ENCODE measurements at regions not wholly inside any gene's neighbourhood (a gene's known extent, or its start where the extent isn't known, plus 50 kb on each side); places are given as distances from the start of the nearest gene placed in this dataset.

DNA sequence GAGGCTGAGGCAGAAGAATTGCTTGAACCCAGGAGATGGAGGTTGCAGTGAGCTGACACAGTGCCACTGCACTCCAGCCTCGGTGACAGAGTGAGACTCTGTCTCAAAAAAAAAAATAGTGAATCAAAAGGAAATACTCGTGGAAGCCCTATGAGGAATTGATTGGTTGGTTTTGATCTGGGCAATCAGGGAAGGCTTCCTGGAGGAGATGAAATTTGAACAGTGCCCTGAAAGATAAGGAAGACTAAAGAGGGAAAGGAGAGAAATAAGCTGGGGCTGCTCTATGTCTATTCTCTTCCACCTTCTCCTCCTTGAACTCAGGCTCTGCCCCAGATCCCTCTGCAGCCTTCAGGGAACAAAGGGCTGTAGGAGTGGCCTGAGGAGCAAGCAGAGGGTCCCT, 54.1 kb downstream of the IRF2BPL start:
- DNase-seq (ENCODE audit: low spot score) = no peak

DNA sequence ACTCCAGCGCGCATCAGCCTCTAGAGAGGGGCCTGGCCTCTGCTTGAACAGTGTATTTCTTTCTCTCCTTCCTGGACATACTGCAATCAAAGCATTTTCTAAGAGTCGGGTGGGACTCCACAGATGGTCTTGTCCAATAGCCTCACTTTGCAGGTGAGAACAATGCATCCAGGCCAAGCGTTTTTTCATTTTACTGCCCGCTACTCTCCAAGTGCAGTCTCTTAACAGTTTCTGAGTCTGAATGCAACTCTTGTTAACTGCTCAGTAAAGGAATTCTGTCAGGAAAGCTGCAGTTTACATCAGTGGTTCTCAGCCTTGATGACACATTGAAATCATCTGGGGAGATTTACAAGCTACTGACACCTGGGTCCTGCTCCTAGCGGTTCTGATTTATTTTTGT, 57.0 kb downstream of the IRF2BPL start:
- no peak for DNase-seq (ENCODE audit: low spot score)

DNA sequence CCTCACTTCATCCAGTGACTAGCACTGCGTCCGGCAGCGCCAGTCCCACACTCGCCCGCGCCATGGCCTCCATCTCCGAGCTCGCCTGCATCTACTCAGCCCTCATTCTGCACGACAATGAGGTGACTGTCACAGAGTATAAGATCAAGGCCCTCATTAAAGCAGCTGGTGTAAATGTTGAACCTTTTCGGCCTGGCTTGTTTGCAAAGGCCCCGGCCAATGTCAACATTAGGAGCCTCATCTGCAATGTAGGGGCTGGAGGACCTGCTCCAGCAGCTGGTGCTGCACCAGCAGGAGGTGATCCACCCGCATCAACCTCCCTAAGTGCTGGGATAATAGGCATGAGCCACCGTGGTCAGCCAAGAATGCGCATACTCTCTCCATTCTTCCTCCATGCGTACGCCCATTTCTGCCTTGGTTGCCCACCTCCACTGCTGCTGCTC, 59.9 kb downstream of the IRF2BPL start:
- DNase-seq (ENCODE audit: low spot score) = no peak

DNA sequence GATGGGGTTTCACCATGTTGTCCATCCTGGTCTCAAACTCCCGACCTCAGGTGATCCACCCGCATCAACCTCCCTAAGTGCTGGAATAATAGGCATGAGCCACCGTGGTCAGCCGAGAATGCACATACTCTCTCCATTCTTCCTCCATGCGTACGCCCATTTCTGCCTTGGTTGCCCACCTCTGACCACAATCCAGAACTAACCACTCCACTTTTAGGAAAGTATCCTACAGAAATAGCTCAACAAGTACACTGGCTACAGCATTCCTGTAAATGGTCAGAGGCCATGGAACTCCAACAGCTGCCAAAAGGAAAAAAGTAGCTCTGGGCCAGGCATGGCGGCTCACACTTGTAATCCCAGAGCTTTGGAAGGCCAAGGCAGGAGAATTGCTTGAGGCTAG, 60.7 kb downstream of the IRF2BPL start:
- no peak for DNase-seq (ENCODE audit: low spot score)

DNA sequence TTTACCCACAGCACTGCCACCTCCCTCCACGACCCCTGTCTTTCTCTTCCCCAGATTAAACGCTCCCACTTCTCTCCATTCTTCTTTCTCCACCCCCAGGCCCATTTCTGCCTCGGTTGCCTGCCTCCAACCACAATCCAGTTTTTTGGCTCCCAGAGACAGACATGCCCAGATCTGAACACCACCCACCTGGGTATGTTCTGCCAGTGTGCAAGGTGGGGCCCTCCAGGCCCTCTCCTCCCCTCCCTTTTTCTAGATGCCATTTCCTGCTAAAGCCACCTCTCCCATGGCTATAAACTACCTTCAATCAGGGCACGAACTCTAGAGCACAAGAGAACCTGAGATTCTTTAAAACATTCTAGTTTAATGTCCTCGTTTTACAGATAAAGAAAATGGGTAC, 63.3 kb downstream of the IRF2BPL start:
- no peak for DNase-seq (ENCODE audit: low spot score)

DNA sequence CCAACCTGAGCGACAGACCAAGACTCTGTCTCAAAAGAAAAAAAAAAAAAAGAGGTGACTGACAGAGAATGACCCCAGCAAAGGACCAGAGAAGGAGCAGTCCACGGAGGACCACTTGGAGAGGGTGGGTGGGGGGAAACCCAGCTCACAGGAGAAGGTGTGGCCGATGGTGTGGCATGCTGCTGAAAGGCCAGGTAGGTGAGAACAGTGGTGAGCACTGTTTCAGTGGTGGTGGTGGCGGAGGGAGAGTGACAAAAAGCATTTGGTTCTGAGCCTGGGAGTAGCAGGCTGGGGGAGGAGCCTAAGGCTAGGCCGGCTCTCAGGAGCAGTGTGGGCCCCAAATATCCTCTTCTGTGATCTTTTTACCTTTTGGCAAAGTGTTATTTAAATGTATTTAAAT, 63.8 kb downstream of the IRF2BPL start:
- peak; percentile 43 for DNase-seq (ENCODE audit: low spot score)

DNA sequence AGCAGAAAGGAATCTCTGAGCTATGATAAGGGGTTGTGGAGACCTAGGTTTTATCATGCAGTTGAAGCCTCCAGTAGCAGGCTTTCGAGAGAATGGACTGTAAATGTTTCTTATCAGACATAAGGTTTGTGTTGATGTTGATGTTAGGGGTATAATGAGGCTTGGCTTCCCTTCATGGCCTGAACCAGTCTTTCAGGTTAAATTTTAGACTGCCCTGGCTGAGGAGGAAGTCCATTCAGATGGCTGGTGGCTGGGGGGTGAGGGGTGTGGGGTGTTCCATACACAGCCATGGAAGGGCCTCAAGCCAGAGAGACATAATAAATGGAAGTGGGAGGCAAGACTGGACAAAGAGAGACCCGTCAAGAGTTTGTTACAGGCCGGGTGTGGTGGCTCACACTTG, 65.1 kb downstream of the IRF2BPL start:
- no peak for DNase-seq (ENCODE audit: low spot score)

DNA sequence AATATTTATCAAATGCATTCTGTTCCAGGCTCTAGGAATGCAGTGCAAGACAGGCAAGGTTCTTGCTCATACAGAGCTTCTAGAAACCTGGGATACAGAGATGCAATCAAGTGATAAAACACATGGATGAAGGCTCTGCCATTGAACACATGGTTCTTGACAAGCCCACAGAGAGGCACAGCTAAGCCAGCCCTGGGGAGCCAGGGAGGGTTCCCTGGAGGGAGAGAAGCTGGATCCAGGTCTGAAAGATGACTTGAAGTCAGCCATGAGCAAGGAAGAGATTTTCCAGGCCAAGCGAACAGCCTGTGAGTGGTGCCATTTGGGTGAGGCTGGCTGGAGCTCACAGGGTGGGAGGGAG, 66.2 kb downstream of the IRF2BPL start:
- no peak for DNase-seq (ENCODE audit: low spot score)

DNA sequence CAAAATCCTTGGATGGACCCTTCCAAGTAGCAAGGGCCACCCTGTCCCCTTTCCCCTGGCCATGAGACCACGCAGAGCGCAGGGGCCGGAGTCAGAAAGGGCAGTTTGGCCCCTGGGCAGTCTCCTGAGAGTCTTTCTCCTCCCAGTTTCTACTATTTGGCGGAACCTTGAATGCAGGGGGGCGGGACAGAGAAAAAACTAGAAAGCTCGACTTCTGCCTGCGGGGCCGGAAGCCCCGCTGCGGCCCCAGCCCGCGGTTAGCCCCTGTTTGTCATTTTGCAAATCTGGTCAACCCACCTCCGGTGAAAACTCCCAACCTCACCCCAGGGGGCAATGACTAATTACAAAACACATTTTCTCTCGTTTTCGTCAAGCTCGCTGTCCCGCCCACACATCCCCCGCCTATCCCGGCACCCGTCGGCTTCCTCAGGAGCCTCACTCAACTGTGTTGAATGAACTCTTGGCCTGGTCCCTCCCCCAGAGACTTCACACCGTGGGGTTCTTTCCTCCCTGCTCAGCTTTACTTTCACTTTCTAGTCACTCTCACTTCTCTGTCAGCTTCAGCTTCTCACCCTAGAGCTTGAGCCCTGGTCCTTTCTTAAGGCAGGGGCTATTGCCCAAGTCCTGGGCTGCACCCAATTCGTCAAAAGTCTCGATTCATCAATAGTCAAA, 66.7 kb downstream of the IRF2BPL start:
- DNase-seq (ENCODE audit: low spot score) = peak; percentile 93

DNA sequence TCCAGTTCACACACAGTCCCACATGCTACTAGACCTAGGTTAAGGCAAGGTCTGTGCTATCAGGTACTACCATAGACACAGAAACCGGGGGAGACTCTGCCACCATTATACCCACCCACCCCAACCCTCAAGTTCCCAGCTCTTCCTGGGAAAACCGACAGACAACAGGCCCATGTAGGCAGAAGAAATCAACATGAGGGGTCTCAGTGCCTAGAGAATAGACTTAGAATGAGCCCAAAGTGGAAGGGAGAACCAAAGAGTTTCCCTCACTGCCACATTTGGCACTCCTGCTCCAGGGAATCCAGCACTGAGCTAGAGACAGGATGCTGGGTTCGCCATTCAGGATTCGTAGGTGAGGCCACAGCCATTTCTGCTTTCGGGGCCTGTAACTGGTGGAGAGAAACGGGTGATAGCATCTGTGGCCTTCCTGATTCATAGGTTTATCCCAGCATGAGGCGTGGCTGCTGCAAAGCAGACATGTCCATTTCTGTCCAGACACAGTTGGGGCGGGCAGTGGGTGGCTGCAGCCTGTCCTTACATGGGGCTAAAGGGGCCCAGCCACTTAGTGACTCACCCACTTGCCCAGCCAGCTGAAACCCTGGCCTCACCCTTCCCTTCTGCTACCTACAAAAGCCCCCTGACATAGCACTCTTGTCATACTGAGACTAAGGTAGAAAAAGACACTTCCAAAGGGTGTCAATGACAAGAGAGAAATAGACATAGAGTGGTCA, 69.4 kb downstream of the IRF2BPL start:
- peak; percentile 78 for DNase-seq (ENCODE audit: low spot score)

DNA sequence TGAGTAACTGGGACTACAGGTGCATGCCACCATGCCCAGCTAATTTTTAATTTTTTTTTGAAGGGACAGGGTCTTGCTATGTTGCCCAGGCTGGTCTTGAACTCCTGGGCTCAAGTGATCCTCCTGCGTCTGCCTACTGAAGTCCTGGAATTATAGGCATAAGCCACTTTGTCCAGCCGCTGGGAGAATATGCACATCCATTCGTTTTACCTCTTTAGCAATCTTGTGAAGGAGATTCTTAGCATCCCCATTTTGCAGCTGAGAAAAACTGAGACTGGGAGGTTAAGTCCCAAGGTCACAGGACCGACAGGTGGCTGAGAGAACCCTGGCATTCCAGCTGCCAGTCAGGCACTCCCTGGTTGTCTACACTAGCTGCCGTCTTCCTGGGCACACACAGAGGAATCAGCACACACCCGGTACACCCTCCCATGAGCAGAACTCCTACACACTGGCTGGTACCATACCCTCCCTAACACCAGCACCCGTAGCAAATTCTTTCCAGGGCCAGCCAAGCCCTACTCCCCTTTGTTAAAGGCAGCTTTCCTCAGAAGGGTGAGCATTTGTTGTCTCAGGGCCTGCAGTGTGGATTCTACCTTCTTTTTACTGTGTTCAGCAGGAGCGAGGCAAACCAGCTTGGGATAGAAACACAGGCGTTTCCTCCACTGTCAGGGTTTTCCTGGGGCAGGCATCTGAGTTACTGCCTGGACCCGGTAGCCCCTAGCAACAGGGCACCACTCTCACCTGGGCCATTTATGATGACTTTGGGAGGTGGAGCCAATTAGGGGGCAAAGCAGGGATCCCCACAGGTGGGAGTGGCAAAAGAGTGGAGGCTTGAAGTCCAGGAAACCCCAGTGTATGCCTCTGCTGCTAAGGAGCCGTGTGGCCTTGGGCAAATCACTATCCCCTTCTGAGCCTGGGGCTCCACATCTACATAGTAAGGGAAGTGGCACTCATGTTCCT, 70.2 kb downstream of the IRF2BPL start:
- DNase-seq (ENCODE audit: low spot score) = peak; percentile 56

DNA sequence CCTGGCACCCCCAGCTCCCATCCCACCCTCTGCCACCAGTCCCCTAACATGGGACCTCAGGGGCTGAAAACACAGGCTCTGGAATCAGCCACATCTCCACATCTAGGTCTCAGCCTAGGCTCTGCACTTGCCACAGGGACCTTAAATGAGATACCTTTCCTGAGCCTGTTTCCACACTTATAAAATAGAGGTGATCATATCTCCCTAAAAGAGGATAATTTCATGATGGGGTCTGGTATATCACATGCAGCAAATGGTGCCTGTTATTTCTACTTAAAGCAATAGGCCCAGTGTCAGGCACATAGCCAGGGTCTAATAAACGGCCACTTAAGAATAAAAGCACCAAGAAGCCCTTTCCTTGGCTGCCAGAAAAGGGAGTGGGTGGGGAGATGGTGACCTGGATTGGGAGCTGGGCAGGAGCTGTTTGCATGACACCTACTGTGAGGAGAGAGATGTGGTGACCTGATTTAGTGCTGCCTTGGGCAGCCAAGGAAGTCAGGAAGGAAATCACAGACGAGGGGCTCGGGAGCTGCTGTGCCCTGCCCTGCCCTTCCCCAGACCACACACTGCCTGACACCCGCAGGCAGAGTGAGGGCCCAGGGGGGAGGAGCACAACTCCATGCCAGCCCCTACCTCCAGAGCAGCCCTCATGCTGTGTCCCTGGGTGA, 71.2 kb downstream of the IRF2BPL start:
- DNase-seq (ENCODE audit: low spot score) = no peak

DNA sequence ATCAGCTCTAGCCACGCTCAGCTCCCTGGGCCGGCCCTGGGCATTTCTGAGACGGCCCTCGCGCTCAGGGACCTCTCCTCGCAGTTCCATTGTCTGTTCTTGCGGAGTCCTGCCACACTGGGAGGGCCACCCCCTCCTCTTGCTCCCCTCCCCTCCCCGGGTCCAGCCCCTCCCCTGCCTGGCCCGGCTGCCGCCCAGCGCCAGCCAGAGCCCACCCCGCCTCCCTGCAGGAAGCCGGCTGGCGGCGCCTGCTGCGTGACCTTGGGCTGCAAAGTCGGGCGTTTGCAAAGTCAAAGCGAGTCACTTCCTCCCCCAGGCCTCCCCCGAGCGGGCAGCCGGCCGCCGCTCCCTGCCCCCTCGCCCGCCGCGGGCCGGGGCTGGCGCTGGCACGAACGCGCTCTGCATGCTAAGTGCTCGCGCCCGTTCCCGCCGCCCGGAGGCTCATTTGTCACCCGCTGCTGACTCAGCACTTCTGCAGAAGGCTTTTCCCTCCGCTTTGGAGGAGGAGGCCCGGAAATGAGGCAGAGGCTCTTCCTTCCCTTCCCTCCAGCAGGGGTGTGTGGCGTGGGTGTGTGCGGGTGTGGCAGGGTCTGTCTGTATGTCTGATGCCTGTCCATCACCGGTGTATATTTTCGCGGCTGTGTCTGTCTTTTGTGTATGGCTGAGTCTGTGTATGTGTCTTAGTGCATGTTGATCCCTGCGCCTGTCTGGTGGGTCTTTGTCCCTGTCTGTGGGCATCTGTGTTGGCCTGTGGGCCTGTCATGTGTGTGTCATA, 72.0 kb downstream of the IRF2BPL start:
- peak; percentile 92 for DNase-seq (ENCODE audit: low spot score)

DNA sequence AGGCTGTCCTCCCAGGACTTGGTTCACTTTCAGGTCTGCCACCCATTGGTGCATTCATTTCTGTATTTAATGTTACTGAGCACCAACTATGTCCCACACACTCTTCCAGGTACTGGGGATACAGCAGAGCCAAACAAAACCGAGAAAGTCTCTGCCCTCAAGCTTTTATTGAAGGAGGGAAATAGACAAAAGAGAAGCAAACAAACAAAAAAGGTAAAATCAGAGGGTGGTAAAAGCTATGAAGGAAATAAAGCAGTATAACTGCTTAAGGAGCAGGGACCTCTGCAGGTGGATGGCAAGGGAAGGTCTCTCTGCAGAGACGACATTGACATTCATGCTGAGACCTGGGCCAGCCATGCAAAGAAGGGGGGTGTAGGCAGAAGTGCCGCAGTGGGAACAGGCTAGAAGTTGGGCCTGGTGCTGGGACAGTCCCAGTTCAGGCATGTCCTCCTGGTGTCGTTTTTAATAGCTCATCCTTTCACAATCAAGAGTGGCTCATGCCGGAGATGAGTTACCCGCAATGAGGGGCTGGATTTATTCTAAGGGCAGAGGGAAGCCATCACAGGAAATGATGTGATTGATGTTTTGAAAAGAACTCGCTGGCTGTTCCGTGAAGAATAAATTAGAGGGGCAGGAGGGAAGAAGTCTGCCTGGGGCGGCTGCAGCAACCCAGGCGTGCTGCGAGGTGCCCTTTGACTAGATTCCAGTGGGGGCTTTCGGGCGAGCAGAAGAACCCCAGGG, 72.8 kb downstream of the IRF2BPL start:
- peak; percentile 82 for DNase-seq (ENCODE audit: low spot score)

DNA sequence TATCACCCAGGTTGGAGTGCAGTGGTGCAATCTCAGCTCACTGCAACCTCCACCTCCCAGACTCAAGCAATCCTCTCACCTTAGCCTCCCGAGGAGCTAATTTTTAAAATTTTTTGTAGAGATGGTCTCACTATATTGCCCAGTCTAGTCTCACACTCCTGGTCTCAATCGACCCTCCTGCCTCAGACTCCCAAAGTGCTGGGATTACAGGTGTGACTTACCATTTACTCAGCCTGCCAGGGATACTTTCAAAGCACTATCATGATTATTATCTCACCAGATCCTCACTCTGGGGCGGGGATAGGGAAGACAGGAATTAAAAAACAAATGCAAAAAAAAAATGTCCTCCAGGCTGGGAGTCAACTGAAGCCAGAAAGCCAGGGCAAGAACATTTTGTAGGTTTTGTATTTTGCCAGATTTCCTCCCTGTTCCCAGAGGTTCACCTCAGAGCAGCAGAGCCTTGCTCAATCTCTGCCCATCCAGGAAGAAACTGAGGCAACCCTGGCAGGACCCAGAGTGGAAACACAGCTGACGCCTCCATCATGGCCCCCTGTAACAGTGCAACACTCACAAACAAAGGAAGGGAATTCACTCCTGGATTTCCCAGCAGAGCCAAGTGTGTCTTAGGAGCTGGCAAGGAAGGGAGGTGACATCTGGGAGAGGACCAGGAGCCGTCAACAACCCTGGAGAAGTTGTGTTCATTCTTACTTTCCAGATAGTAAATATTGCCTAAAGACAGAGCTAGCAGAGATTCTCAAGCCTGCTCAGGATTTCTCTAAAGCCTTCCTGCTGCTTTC, 73.9 kb downstream of the IRF2BPL start:
- DNase-seq (ENCODE audit: low spot score) = no peak

DNA sequence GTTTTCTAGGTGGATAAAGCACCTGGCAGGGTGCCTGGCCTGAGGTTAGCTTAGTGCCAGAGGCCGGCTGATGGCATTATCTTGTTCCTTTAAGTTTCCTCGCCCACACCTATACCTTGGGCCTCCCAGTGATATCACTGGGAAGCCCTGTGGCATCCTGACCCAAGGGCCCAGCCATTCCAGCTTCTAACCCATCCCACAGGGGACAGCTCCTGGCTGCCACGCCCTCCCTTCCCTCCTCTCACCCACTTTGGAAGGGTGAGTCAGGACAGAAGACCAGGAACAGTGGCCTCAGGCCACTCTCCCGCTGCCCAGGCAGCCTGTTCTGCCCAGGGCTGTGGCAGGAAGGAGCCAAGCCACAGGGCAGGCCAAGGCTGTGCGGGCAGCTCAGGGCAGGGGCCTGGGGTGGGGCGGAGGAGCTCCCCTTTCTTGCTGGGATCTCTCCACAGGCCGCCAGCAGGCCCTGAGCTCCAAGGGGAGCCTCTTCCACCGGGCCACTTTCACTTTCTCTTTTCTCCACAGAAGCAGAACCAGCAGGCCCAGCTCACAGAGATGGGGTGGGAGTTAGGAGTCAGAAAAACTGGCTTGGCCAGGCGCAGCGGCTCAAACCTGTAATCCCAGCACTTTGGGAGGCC, 75.1 kb downstream of the IRF2BPL start:
- DNase-seq (ENCODE audit: low spot score) = peak; percentile 93

DNA sequence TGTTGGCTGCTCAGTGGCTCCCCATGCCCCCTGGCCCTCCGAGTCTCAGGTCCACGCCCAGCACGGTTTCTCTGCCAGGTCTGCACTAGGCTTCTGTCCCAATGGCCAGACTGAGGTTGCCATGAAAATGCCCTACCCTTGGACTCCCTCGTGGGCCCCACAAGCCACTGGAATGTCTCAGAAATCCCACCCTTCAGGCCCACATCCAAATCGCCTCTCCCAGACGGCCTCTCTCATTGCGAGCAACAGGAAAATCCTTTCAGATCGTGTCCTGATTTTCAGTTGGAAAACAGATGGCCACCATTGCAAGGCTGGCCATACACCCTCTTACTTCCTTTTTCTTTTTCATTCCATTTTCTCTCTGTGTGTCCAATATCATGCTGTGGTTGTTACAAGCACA, 77.3 kb downstream of the IRF2BPL start:
- no peak for DNase-seq (ENCODE audit: low spot score)

DNA sequence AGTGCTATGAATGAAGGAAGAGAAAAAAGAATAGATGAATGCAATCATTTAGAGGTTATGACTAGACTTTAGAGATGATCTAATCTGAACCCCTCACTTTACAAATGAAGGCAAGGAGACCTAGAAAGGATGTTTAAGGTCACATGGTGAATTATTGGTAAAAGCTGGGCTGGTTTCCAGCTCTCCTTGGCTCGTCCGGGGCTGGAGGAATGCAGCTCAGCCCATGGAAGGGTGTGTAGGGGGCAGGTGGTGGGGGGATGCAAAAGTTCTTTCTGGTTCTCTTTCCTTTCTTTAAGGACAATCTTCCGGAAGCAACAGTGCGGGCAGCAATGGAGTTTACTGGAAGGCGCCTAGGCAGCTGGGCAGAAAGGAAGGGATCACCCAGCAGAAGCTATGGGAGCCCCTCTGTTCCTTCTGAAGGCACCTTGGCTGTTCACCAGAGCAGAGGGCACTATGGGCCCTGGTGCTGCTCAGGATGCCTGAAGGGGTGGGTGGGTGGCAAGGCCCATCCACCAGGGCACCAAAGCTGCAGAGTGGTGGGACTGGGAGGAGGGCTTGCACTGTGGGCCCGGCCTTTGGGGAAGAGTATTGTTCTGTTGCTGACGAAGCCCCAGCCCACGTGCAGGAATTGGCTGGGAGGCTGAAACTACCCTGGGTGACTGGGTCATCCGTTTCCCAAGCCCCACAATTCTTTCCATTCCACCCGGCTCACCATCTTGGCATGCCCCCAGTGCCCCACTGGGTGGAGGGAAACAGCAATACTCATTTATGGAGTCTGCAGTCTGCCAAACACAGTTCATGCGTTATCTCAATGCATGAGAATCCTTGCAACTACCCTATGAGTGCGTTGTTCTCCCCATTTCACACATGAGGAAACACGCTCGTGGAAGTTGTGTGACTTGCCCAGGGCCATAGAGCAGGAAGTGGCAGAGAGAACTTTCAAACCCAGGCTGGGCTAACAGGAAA, 78.2 kb downstream of the IRF2BPL start:
- no peak for DNase-seq (ENCODE audit: low spot score)

Data from SW480 (cell line).